ENCODE measurements at regions not wholly inside any gene's neighbourhood (a gene's known extent, or its start where the extent isn't known, plus 50 kb on each side); places are given as distances from the start of the nearest gene placed in this dataset.

GRCh38 chrX:127302841-127303240 lies 483.3 kb downstream of the PRR32 start:
- H3K9me3 ChIP-seq (ENCODE audit: control insufficient read depth, insufficient read depth, low read depth, low read length), result no peaks in the 10 kb centered on the region
- ChIA-PET CTCF (no interaction called here), POLR2A (no interaction called here)
- H3K36me3 ChIP-seq (ENCODE audit: control insufficient read depth in 2 of 2, insufficient read depth in 1 of 2, low read length in 2 of 2), result no peaks in the 10 kb centered on the region
- TF ChIP-seq, protein P1, sequence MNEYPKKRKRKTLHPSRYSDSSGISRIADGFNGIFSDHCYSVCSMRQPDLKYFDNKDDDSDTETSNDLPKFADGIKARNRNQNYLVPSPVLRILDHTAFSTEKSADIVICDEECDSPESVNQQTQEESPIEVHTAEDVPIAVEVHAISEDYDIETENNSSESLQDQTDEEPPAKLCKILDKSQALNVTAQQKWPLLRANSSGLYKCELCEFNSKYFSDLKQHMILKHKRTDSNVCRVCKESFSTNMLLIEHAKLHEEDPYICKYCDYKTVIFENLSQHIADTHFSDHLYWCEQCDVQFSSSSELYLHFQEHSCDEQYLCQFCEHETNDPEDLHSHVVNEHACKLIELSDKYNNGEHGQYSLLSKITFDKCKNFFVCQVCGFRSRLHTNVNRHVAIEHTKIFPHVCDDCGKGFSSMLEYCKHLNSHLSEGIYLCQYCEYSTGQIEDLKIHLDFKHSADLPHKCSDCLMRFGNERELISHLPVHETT (tag by site-specific recombination; IDR thresholded peaks at IDR 0.05), result no peak
- no peak overlapping the region for H3K27ac ChIP-seq (ENCODE audit: extremely low read depth, low read depth, low read length)
- H3K4me1 ChIP-seq (ENCODE audit: control insufficient read depth, insufficient read depth, low read length), result no peaks in the 10 kb centered on the region
- H3K4me3 ChIP-seq (ENCODE audit: low read depth, low read length), result no peak overlapping the region

- ChIA-PET POLR2A (no interaction called here), CTCF (interaction anchor here (0.7 to 1.0 kb wide), 2 partner anchors 46 to 278 kb away, joined by 3 to 4 read pairs; no protein-coding TSS in a partner anchor)
- Histone ChIP-seq H3K9me3 (ENCODE audit: control insufficient read depth, insufficient read depth, low read depth, low read length) (no peaks in the 10 kb centered on the region), H3K4me1 (ENCODE audit: control insufficient read depth, insufficient read depth, low read length) (no peaks in the 10 kb centered on the region), H3K36me3 (ENCODE audit: control insufficient read depth in 2 of 2, insufficient read depth in 1 of 2, low read length in 2 of 2) (no peaks in the 10 kb centered on the region), H3K27ac (ENCODE audit: extremely low read depth, low read depth, low read length) (no peak overlapping the region), H3K4me3 (ENCODE audit: low read depth, low read length) (no peak overlapping the region)
- no peak for TF ChIP-seq ZBTB8A (tag by site-specific recombination; IDR thresholded peaks at IDR 0.05)
- no peak for TF ChIP-seq ZNF488 (tag by site-specific recombination; IDR thresholded peaks at IDR 0.05)
- no peak for TF ChIP-seq ZNF433 (tag by site-specific recombination; IDR thresholded peaks at IDR 0.05; ENCODE audit: low read depth)
- no peak for TF ChIP-seq ZNF521 (tag by site-specific recombination; IDR thresholded peaks at IDR 0.05)
- TF ChIP-seq ZNF473 (tag by site-specific recombination; IDR thresholded peaks at IDR 0.05), result no peak
- no peak for TF ChIP-seq ZNF133 (tag by site-specific recombination; IDR thresholded peaks at IDR 0.05)
- no peak for TF ChIP-seq ZNF561 (tag by site-specific recombination; IDR thresholded peaks at IDR 0.05; ENCODE audit: borderline replicate concordance)
- TF ChIP-seq KLF10 (tag by site-specific recombination; IDR thresholded peaks at IDR 0.05), result no peak
- TF ChIP-seq, protein P1 (tag by site-specific recombination; IDR thresholded peaks at IDR 0.05), result no peak
- TF ChIP-seq ZNF23 (tag by site-specific recombination; IDR thresholded peaks at IDR 0.05; ENCODE audit: borderline replicate concordance), result no peak
- TF ChIP-seq ZNF600 (tag by site-specific recombination; IDR thresholded peaks at IDR 0.05), result no peak
- no peak for TF ChIP-seq ZNF10 (tag by site-specific recombination; IDR thresholded peaks at IDR 0.05)
- TF ChIP-seq ZNF585B (tag by site-specific recombination; IDR thresholded peaks at IDR 0.05), result no peak
- TF ChIP-seq ZNF214 (tag by site-specific recombination; IDR thresholded peaks at IDR 0.05; ENCODE audit: borderline replicate concordance), result no peak
- TF ChIP-seq ZNF514 (tag by site-specific recombination; IDR thresholded peaks at IDR 0.05), result no peak
- no peak for TF ChIP-seq ZNF654 (tag by site-specific recombination; IDR thresholded peaks at IDR 0.05; ENCODE audit: low read depth)
Observed at GRCh38 chrX:127305013-127305412, 485.5 kb downstream of the PRR32 start.

- no peaks in the 10 kb centered on the region for H3K4me1 ChIP-seq (ENCODE audit: control insufficient read depth, insufficient read depth, low read length)
- CTCF ChIA-PET, result no interaction called here
Observed at GRCh38 chrX:127306262-127306661, 486.7 kb downstream of the PRR32 start.

More at GRCh38 chrX:127306262-127306661, 486.7 kb downstream of the PRR32 start:
- no peak overlapping the region for H3K27ac ChIP-seq (ENCODE audit: extremely low read depth, low read depth, low read length)
- TF ChIP-seq ZNF747 (tag by site-specific recombination; IDR thresholded peaks at IDR 0.05) (no peak), ZNF157 (tag by site-specific recombination; IDR thresholded peaks at IDR 0.05) (no peak)
- TF ChIP-seq, protein P2, sequence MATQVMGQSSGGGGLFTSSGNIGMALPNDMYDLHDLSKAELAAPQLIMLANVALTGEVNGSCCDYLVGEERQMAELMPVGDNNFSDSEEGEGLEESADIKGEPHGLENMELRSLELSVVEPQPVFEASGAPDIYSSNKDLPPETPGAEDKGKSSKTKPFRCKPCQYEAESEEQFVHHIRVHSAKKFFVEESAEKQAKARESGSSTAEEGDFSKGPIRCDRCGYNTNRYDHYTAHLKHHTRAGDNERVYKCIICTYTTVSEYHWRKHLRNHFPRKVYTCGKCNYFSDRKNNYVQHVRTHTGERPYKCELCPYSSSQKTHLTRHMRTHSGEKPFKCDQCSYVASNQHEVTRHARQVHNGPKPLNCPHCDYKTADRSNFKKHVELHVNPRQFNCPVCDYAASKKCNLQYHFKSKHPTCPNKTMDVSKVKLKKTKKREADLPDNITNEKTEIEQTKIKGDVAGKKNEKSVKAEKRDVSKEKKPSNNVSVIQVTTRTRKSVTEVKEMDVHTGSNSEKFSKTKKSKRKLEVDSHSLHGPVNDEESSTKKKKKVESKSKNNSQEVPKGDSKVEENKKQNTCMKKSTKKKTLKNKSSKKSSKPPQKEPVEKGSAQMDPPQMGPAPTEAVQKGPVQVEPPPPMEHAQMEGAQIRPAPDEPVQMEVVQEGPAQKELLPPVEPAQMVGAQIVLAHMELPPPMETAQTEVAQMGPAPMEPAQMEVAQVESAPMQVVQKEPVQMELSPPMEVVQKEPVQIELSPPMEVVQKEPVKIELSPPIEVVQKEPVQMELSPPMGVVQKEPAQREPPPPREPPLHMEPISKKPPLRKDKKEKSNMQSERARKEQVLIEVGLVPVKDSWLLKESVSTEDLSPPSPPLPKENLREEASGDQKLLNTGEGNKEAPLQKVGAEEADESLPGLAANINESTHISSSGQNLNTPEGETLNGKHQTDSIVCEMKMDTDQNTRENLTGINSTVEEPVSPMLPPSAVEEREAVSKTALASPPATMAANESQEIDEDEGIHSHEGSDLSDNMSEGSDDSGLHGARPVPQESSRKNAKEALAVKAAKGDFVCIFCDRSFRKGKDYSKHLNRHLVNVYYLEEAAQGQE (tag by site-specific recombination; IDR thresholded peaks at IDR 0.05), result no peak
- TF ChIP-seq, protein P3, sequence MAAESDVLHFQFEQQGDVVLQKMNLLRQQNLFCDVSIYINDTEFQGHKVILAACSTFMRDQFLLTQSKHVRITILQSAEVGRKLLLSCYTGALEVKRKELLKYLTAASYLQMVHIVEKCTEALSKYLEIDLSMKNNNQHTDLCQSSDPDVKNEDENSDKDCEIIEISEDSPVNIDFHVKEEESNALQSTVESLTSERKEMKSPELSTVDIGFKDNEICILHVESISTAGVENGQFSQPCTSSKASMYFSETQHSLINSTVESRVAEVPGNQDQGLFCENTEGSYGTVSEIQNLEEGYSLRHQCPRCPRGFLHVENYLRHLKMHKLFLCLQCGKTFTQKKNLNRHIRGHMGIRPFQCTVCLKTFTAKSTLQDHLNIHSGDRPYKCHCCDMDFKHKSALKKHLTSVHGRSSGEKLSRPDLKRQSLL (tag by site-specific recombination; IDR thresholded peaks at IDR 0.05), result no peak
- POLR2A ChIA-PET, result no interaction called here
- no peaks in the 10 kb centered on the region for H3K9me3 ChIP-seq (ENCODE audit: control insufficient read depth, insufficient read depth, low read depth, low read length)
- no peaks in the 10 kb centered on the region for H3K36me3 ChIP-seq (ENCODE audit: control insufficient read depth in 2 of 2, insufficient read depth in 1 of 2, low read length in 2 of 2)
- no peak overlapping the region for H3K4me3 ChIP-seq (ENCODE audit: low read depth, low read length)

All from HEK293 (cell line).